ENCODE measurements at regions not wholly inside any gene's neighbourhood (a gene's known extent, or its start where the extent isn't known, plus 50 kb on each side); places are given as distances from the start of the nearest gene placed in this dataset.
"Not testable (repeated sequence)": the region's sequence is repeated elsewhere in the genome, so short reads cannot be mapped to it uniquely, and the experiment has no call there.

- no peak for DNase-seq (ENCODE audit: low spot score)
Observed at GRCh38 chr9:104326912-104327311, 177.2 kb upstream of the OR13F1 start.

- DNase-seq (ENCODE audit: low spot score), result no peak
Observed at GRCh38 chr9:104329245-104329644, 174.8 kb upstream of the OR13F1 start.

- DNase-seq (ENCODE audit: low spot score), result no peak
Observed at GRCh38 chr9:104330841-104331240, 173.2 kb upstream of the OR13F1 start.

DNA sequence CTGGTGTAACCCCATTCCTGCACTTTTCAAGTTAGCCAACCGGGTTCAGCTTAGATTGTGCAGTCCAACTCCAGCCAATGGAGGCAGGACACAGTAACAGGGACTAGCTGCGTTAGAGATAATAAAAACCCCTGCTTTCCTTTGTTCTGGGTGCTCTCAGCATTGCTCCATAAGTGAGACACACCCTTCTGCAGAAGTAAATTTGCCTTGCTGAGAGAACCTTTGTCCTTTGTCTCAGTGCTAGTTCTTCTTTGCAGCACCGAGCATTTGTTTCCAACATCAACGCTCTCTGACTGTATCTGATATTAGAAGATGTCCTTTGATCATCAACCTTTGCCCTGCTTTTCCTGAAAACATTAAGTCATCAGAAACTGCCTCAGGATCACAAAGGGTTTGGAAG is 169.5 kb upstream of the OR13F1 start:
- no peak for DNase-seq (ENCODE audit: low spot score)

GRCh38 chr9:104339692-104340091 is 164.4 kb upstream of the OR13F1 start:
- no peak for DNase-seq (ENCODE audit: low spot score)

DNA sequence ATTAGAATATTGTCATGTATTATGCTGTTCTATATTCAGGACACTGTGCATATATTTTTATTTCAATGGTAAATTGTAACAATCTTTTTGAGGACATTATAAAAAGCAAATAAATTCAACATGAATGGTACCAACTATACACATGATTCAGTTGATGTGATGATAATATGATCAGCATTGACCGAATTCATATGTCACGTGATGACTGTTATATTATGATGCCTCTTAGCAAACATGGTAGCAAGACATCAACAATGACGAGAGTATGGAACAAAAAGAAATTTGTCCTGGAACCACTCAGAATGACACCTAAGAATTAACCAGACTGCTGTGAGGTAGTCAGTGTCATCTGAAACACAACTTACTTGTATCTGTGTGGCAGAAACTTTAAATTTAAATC is 161.5 kb upstream of the OR13F1 start:
- DNase-seq (ENCODE audit: low spot score), result no peak

DNA sequence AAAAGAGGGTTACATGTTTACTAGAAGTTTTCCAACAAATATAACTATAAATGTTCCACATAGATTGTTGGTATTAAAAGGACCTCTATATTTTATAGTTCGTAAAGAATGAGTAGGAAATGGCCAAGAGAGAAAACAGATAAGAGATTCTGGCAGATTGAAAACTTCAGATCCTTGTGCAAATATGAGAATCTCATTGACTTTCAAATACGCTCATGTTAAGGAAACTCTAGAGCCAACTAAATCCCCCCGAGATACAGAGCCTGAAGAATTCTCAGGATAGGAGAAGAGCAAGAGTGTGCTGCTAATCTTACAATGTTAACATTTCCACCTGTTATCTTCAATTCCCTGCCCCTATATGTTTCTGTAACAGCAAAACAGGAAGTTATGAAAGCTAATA is 159.0 kb upstream of the OR13F1 start:
- no peak for DNase-seq (ENCODE audit: low spot score)

- DNase-seq (ENCODE audit: low spot score), result no peak
Observed at GRCh38 chr9:104350541-104350940, 153.5 kb upstream of the OR13F1 start.

DNA sequence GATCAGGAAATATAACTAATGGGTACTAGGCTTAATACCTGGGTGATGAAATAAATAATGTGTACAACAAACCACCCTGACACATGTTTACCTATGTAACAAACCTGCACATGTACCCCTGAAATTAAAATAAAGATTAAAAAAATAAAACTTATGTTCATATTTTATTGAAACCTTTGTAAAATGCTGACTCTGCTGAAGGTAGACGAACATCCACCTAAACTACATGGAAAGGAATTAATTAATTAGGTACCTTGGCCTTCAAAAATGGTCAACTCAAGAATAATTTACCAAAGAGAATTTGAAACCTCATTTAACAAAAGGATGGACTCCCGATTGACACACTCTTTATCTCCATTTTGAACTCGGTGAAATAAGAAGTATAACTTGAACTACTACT is 152.3 kb upstream of the OR13F1 start:
- DNase-seq (ENCODE audit: low spot score), result no peak

GRCh38 chr9:104361207-104361606 is 142.9 kb upstream of the OR13F1 start:
- no peak for DNase-seq (ENCODE audit: low spot score)

DNA sequence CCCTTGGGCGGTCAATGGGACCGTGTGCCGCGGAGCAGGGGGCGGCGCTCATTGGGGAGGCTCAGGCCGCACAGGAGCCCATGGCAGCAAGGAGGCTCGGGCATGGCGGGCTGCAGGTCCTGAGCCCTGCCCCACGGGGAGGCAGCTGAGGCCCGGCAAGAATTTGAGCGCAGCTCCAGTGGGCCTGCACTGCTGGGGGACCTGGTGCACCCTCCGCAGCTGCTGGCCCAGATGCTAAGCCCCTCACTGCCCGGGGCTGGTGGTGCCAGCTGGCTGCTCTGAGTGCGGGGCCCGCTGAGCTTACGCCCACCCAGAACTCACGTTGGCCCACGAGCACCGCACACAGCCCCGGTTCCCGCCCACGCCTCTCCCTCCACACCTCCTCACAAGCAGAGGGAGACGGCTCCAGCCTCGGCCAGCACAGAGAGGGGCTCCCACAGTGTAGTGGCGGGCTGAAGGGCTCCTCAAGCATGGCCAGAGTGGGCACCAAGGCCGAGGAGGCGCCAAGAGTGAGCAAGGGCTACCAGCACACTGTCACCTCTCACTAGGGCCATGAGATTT is 141.1 kb upstream of the OR13F1 start:
- no peak for DNase-seq (ENCODE audit: low spot score)

GRCh38 chr9:104367507-104367906 is 136.6 kb upstream of the OR13F1 start:
- no peak for DNase-seq (ENCODE audit: low spot score)

DNA sequence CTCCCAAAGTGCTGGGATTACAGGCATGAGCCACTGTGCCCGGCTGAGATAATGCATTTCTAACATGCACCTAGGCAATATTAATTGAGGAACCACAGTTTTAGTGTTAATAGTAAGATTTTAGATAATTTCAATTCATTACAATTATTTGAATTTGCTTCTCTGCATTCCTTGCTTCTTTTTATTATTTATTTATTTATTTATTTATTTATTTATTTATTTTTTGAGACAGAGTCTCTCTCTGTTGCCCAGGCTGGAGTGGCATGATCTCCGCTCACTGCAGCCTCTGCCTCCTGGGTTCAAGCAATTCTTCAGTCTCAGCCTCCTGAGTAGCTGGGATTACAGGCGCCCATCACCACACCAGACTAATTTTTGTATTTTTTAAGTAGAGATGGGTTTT is 135.7 kb upstream of the OR13F1 start:
- DNase-seq (ENCODE audit: low spot score), result not testable (repeated sequence)

GRCh38 chr9:104374711-104375110 is 129.4 kb upstream of the OR13F1 start:
- no peak for DNase-seq (ENCODE audit: low spot score)

DNA sequence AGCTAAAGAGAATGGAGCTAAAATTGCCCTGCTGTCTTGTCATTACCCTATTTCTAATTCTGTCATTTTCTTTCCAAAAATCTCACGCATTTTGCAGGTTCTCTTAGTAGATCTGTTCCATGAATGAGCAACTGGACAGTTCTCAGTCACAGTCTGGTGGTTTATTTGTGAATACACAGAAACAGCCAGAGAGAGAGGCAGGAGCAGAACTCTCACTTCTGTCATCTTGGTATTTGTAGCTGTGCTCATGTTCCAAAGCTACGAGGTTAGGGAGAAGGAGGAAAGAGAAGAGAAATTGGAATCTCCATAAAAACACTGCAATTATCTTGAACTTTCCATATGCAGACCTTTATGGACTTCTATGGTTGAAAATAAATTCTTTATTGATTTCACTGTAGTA is 118.0 kb upstream of the OR13F1 start:
- no peak for DNase-seq (ENCODE audit: low spot score)

DNA sequence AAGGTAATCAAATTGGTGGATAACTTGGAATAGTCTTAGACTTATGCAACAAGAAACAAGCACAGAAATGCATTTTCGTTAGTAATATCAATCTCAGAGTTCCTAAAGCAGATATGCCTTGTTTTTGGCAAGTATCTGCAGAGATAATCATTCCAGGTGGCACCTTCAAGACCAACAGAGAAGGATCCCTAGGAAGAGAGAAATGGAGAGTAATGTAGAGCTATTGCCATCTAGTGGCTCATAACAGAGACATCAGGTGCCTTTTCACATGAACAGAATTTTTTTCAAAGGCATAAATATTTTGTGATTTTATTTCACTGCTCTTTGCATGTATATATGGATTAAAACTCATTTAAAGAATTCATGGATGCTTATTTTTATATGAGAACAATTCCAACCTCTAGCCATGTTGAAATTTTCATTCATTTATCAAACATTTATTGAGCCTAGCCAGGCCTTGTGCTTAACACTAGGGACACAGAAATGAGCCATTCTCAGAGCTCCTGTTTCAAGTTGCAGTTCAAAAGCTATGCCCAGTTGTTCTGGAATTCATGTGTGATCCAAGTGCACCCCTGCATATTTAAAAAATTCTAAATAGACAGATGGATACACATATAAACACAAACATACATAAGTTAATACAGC is 117.5 kb upstream of the OR13F1 start:
- peak; percentile 58 for DNase-seq (ENCODE audit: low spot score)

- no peak for DNase-seq (ENCODE audit: low spot score)
Observed at GRCh38 chr9:104388071-104388470, 116.0 kb upstream of the OR13F1 start.

- DNase-seq (ENCODE audit: low spot score), result no peak
Observed at GRCh38 chr9:104389341-104389740, 114.7 kb upstream of the OR13F1 start.

- DNase-seq (ENCODE audit: low spot score), result not testable (repeated sequence)
Observed at GRCh38 chr9:104394901-104395300, 109.2 kb upstream of the OR13F1 start.

DNA sequence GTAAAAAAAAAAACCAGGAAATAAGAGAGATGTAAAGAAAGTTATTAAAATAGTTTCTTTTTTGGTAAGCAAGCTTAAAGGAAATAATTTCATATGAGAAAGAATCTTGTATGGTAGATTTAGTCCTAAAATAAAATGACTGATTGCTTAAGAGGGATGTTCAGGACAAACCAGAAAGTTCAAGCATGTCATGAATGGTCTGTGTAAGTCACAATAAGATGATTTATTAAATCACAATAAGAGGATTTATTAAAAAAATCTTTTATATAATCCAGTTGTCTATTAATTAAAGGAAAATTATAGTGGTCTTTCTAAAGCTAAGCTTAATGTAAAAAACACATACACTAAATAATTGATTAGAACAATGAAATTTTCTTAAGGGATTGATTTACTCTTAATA is 91.8 kb upstream of the OR13F1 start:
- DNase-seq (ENCODE audit: low spot score), result no peak

- no peak for DNase-seq (ENCODE audit: low spot score)
Observed at GRCh38 chr9:104416470-104416869, 87.6 kb upstream of the OR13F1 start.

GRCh38 chr9:104417296-104417695 is 86.8 kb upstream of the OR13F1 start:
- no peak for DNase-seq (ENCODE audit: low spot score)

- no peak for DNase-seq (ENCODE audit: low spot score)
Observed at GRCh38 chr9:104429031-104429546, 75.0 kb upstream of the OR13F1 start.

DNA sequence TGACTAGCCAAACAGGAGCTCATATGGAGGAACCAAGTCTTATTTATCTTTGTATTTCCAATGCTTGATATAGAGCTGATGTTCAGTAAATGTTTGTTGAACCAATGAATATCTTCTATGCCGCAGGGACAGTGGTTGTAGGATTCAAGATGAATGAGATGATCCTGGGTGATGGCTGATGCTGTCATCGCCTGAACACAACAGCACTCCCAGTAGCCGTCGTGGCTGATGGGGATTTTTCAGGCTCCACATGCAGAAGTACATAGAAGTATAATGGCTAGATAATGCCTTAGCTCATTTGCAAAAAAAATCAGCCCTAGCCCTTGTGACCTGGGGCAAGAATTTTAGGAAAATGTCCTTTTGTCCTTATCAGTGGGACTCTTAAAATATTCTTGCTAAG is 69.0 kb upstream of the OR13F1 start:
- no peak for DNase-seq (ENCODE audit: low spot score)
